ENCODE measurements at regions not wholly inside any gene's neighbourhood (a gene's known extent, or its start where the extent isn't known, plus 50 kb on each side); places are given as distances from the start of the nearest gene placed in this dataset.

DNA sequence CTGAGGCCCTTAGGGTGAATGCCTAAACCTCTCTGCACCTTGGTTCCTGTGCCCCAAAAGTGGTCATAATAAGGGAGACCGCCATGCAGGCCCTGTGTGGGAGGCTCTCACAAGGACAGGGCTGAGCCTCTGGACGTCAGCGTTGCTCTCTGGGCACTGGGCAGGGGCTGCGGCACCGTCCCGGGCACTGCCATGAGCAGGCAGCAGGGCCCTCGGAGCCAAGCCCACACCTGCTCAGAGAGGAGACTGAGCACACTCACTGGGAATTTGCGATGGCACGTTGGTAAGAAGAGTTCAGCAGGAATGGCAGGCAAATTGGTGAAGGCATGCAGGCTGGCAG lies 123.4 kb downstream of the HMX1 start:
- TF ChIP-seq, protein P1, sequence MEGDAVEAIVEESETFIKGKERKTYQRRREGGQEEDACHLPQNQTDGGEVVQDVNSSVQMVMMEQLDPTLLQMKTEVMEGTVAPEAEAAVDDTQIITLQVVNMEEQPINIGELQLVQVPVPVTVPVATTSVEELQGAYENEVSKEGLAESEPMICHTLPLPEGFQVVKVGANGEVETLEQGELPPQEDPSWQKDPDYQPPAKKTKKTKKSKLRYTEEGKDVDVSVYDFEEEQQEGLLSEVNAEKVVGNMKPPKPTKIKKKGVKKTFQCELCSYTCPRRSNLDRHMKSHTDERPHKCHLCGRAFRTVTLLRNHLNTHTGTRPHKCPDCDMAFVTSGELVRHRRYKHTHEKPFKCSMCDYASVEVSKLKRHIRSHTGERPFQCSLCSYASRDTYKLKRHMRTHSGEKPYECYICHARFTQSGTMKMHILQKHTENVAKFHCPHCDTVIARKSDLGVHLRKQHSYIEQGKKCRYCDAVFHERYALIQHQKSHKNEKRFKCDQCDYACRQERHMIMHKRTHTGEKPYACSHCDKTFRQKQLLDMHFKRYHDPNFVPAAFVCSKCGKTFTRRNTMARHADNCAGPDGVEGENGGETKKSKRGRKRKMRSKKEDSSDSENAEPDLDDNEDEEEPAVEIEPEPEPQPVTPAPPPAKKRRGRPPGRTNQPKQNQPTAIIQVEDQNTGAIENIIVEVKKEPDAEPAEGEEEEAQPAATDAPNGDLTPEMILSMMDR (IDR thresholded peaks at IDR 0.05): no peak
- TF ChIP-seq POLR2A (IDR thresholded peaks at IDR 0.05): no peak

Measured in right lobe of liver (tissue), 4 donors.